SK-N-SH (cell line): ENCODE measurements at regions not wholly inside any gene's neighbourhood (a gene's known extent, or its start where the extent isn't known, plus 50 kb on each side); places are given as distances from the start of the nearest gene placed in this dataset.

ENCODE experiments used
- CHD2 ChIP-seq: fragments of 150-350 bp; IDR thresholded peaks from 2 replicates; pipeline ENCODE4 v1.6.1; 2018; ENCODE audit warnings: low read length; ENCODE audit not compliant: partially characterized antibody
- CTCF ChIP-seq: fragments of 200-600 bp; sonication (generic); IDR thresholded peaks from 2 replicates; pipeline ENCODE4 v1.6.1; 2017; ENCODE audit warnings: antibody characterized with exemption, mild to moderate bottlenecking, moderate library complexity
- FOSL2 ChIP-seq: IDR thresholded peaks from 2 replicates; pipeline ENCODE4 v1.4.0; 2012; ENCODE audit warnings: low read depth, mild to moderate bottlenecking, moderate library complexity, borderline replicate concordance
- MXI1 ChIP-seq: IDR thresholded peaks from 2 replicates; pipeline ENCODE4 v1.6.1; 2012; ENCODE audit warnings: mild to moderate bottlenecking, low read depth, low read length, improper control_type of control experiment
- TF ChIP-seq, protein P1 (sequence below): IDR thresholded peaks from 2 replicates; pipeline ENCODE4 v1.4.0; 2012; ENCODE audit warnings: low read depth

DNA sequence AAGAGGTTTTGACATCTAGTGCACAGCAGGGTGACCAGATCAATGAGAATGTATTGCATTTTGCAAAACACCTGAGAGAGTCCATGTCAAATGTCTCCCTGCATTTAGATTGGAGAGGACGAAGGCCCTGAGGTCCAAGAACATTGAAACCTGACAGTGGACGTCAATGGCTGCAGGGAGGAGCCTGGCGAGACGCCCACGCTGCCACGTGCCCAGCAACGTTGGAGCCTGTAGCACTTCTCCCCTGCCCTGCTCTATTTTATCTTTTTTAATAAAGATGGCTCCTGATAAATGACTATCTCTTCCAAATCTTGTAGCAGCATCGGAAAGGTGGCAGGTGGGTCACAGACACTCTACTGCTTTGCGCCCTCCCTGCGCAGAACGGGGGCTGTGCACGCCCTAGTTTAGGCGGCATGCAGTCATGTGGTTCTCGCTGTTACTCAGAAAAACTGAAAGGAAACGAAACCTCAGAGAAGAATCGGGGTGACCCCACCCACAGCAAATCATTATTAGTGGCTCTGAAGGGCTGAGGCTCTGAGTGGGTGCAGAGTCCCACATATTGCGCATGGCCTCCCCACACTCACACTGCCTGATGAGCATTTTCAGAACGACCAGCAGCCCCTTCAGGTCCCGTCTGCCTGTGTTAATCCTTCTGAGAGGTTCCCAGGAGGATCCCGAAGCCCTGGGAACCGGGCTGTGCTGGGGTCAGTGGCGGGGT lies 62.5 kb upstream of the TAMM41 start:
- TF ChIP-seq FOSL2, result no peak
- no peak for TF ChIP-seq CTCF
- TF ChIP-seq, protein P1, sequence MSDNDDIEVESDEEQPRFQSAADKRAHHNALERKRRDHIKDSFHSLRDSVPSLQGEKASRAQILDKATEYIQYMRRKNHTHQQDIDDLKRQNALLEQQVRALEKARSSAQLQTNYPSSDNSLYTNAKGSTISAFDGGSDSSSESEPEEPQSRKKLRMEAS, result no peak
- TF ChIP-seq CHD2, result no peak
- TF ChIP-seq MXI1, result no peak
